Fibroblast of lung (primary cell): ENCODE measurements at regions not wholly inside any gene's neighbourhood (a gene's known extent, or its start where the extent isn't known, plus 50 kb on each side); places are given as distances from the start of the nearest gene placed in this dataset.

Source experiments
- DNase-seq, 2 donors: peaks; one replicate each; pipeline versions ENCODE4 v3.0.0 to v3.0.0-alpha.2; 2010; ENCODE audit warnings: low read depth in 2 of 2
- H2AFZ ChIP-seq: 2 replicates; pipeline ENCODE4 v1.5.1; 2012; ENCODE audit warnings: low read length, control low read depth, inconsistent platforms
- H3K27ac ChIP-seq: 2 replicates; pipeline ENCODE4 v1.5.1; 2011; ENCODE audit warnings: low read length, control low read depth; ENCODE audit not compliant: insufficient read depth
- H3K27me3 ChIP-seq: 2 replicates; pipeline ENCODE4 v1.5.1; 2011; ENCODE audit warnings: mild to moderate bottlenecking, low read length; ENCODE audit not compliant: control insufficient read depth, insufficient read depth
- H3K36me3 ChIP-seq: 2 replicates; pipeline ENCODE4 v1.5.1; 2011; ENCODE audit warnings: low read length; ENCODE audit not compliant: control insufficient read depth, insufficient read depth
- H3K4me1 ChIP-seq: 2 replicates; pipeline ENCODE4 v1.5.1; 2011; ENCODE audit warnings: low read length; ENCODE audit not compliant: control insufficient read depth, insufficient read depth; ENCODE audit errors: extremely low read depth
- H3K4me2 ChIP-seq: 2 replicates; pipeline ENCODE4 v1.5.1; 2011; ENCODE audit warnings: low read length, control low read depth; ENCODE audit not compliant: insufficient read depth; ENCODE audit errors: extremely low read depth
- H3K4me3 ChIP-seq, 4 experiments: fragments of 200-600 bp in 1 of 4; sonication (generic) in 1 of 4; replicated peaks in 1 of 4; 2 replicates each; pipeline ENCODE4 v1.5.1; 2011 to 2016; ENCODE audit warnings: low read length in 4 of 4, low read depth in 3 of 4, mild to moderate bottlenecking in 3 of 4, control low read depth in 2 of 4, inconsistent platforms in 1 of 4, mixed read lengths in 1 of 4; ENCODE audit not compliant: insufficient read depth in 1 of 4; ENCODE audit errors: control extremely low read depth in 1 of 4
- H3K79me2 ChIP-seq: 2 replicates; pipeline ENCODE4 v1.5.1; 2012; ENCODE audit warnings: mild to moderate bottlenecking, low read length, inconsistent platforms; ENCODE audit not compliant: control insufficient read depth, insufficient read depth
- H3K9ac ChIP-seq: 2 replicates; pipeline ENCODE4 v1.5.1; 2011; ENCODE audit warnings: mild to moderate bottlenecking, low read length, control low read depth; ENCODE audit not compliant: insufficient read depth
- H3K9me3 ChIP-seq: 2 replicates; pipeline ENCODE4 v1.5.1; 2012; ENCODE audit warnings: low read depth, low read length; ENCODE audit not compliant: control insufficient read depth, insufficient read depth
- H4K20me1 ChIP-seq: 2 replicates; pipeline ENCODE4 v1.5.1; 2011; ENCODE audit warnings: low read length; ENCODE audit not compliant: control insufficient read depth, insufficient read depth; ENCODE audit errors: extremely low read depth
- EZH2 ChIP-seq: IDR thresholded peaks from 2 replicates; pipeline ENCODE4 v1.5.1; 2012; ENCODE audit warnings: low read length, control low read depth, mild to moderate bottlenecking; ENCODE audit errors: missing control alignments
- TF ChIP-seq, protein P1 (sequence below), 2 donors: IDR thresholded peaks in 1 of 2; conservative IDR thresholded peaks in 1 of 2; 1 replicate in 1 of 2; 2 replicates in 1 of 2; pipeline ENCODE4 v1.5.1; 2011 to 2012; ENCODE audit warnings: low read length in 2 of 2, control low read depth in 1 of 2, inconsistent platforms in 1 of 2, low read depth in 1 of 2, mild to moderate bottlenecking in 1 of 2

DNA sequence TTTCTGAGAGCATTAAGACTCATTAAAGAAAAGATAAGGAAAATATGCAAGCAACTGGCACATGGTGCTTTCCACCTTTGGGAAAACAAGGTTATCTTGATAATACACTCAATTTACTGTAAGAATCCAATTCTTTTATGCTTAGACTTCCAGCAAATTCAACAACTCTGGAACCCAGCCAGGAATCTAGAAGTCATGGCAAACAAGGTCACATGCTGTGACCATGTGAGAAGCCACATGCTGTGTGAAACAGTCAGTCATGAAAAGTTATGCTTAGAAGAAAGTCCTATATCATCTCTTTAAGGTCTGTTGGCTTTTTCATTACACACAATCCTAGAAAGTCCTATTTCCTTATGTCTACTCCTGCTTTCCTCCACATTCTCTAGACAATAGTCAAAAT is 581.8 kb upstream of the C9orf72 start:
- Histone ChIP-seq H3K79me2 (no peaks in the 10 kb centered on the region), H4K20me1 (no peaks in the 10 kb centered on the region), H3K9me3 (no peaks in the 10 kb centered on the region), H3K4me2 (no peak overlapping the region), H3K27ac (no peak overlapping the region), H3K9ac (no peak overlapping the region), H3K36me3 (no peaks in the 10 kb centered on the region), H3K4me1 (no peaks in the 10 kb centered on the region), H3K4me3 (no peak overlapping the region), H3K27me3 (no peaks in the 10 kb centered on the region), H2AFZ (no peak overlapping the region)
- no peak for TF ChIP-seq EZH2
- TF ChIP-seq, protein P1, sequence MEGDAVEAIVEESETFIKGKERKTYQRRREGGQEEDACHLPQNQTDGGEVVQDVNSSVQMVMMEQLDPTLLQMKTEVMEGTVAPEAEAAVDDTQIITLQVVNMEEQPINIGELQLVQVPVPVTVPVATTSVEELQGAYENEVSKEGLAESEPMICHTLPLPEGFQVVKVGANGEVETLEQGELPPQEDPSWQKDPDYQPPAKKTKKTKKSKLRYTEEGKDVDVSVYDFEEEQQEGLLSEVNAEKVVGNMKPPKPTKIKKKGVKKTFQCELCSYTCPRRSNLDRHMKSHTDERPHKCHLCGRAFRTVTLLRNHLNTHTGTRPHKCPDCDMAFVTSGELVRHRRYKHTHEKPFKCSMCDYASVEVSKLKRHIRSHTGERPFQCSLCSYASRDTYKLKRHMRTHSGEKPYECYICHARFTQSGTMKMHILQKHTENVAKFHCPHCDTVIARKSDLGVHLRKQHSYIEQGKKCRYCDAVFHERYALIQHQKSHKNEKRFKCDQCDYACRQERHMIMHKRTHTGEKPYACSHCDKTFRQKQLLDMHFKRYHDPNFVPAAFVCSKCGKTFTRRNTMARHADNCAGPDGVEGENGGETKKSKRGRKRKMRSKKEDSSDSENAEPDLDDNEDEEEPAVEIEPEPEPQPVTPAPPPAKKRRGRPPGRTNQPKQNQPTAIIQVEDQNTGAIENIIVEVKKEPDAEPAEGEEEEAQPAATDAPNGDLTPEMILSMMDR (conservative IDR thresholded peaks at IDR 0.05 in 1 of 2, IDR thresholded peaks at IDR 0.05 in 1 of 2; ENCODE audit: low read depth in 1 of 2, low read length in 2 of 2), result no peak
- no peak for DNase-seq

- Histone ChIP-seq H3K79me2 (no peaks in the 10 kb centered on the region), H3K4me3 (no peak overlapping the region), H4K20me1 (no peaks in the 10 kb centered on the region), H3K9me3 (no peaks in the 10 kb centered on the region), H3K4me2 (no peak overlapping the region), H2AFZ (no peak overlapping the region), H3K9ac (no peak overlapping the region), H3K27me3 (no peaks in the 10 kb centered on the region), H3K27ac (no peak overlapping the region), H3K36me3 (no peaks in the 10 kb centered on the region), H3K4me1 (no peaks in the 10 kb centered on the region)
- TF ChIP-seq, protein P1 (conservative IDR thresholded peaks at IDR 0.05 in 1 of 2, IDR thresholded peaks at IDR 0.05 in 1 of 2; ENCODE audit: low read depth in 1 of 2, low read length in 2 of 2), result no peak
- TF ChIP-seq EZH2, result no peak
- DNase-seq, result no peak
Measured at GRCh38 chr9:28155671-28156070, 582.4 kb upstream of the C9orf72 start.

DNA sequence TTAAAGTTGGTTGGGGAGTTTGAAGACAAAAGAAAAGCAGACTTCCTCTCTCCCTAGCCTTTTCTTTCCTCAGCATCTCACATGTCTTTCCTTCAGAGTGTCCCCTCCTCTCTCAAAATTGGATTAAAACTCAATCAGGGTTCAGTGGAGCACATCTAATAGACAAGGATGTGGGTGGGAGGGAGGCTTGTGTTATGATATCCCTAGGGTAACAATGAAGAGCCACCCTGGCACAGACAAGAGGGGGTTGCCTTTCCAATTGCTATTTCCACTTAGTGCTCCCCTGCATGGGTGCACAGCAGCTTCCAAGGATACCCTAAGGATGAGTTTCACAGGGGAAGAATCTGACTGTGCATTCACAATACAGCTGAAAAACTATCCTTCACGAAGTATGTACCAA is 585.2 kb upstream of the C9orf72 start:
- H4K20me1 ChIP-seq, result no peaks in the 10 kb centered on the region
- no peaks in the 10 kb centered on the region for H3K36me3 ChIP-seq
- DNase-seq, result no peak
- H3K4me2 ChIP-seq, result no peak overlapping the region
- H3K27ac ChIP-seq, result no peak overlapping the region
- no peak for TF ChIP-seq EZH2
- TF ChIP-seq, protein P1 (conservative IDR thresholded peaks at IDR 0.05 in 1 of 2, IDR thresholded peaks at IDR 0.05 in 1 of 2; ENCODE audit: low read depth in 1 of 2, low read length in 2 of 2), result no peak
- no peaks in the 10 kb centered on the region for H3K27me3 ChIP-seq
- H2AFZ ChIP-seq, result no peak overlapping the region
- no peaks in the 10 kb centered on the region for H3K79me2 ChIP-seq
- no peak overlapping the region for H3K9ac ChIP-seq
- no peak overlapping the region for H3K4me3 ChIP-seq
- H3K9me3 ChIP-seq, result no peaks in the 10 kb centered on the region
- no peaks in the 10 kb centered on the region for H3K4me1 ChIP-seq
